GF-D8 (cell line): ENCODE measurements at regions not wholly inside any gene's neighbourhood (a gene's known extent, or its start where the extent isn't known, plus 50 kb on each side); places are given as distances from the start of the nearest gene placed in this dataset.
"Not testable (repeated sequence)": the region's sequence is repeated elsewhere in the genome, so short reads cannot be mapped to it uniquely, and the experiment has no call there.

Source experiments
- DNase-seq: peaks from one replicate; lab custom pipeline; 2025; lab: John Stamatoyannopoulos, UW

DNA sequence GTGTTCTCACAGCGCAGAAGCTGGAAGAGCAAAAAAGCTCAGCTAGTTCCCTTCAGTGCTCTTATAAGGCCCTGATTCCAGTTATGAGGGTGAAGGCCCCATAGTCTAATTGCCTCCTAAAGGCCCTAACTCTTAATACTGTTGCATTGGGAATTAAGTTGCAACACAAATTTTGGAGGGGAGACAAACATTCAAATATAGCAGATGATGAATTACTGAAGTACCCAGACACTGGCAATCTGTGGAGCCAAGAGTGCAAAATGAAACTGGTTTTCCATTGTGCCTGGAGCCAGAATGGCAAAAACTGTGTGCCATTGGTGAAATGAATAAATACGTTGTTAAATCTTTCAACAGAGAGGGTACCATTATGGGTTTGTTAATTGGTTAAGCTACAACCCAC is 356.0 kb downstream of the PPARGC1A start:
- no peak for DNase-seq

DNA sequence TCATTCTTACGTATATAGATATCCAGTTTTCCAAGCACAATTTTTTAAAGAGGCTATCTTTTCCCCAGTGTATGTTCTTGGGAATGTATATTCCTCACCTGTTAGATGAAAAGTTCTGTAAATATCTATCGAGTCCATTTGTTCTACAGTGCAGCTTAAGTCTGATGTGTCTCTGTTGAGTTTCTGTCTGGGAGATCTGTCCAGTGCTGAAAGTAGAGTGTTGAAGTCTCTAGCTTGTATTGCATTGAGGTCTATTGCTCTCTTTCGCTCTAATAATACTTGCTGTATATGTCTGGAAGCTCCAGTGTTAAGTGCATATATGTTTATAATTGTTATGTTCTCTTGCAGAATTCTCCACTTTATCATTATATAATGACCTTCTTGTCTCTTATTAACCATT is 373.1 kb downstream of the PPARGC1A start:
- DNase-seq, result no peak

DNA sequence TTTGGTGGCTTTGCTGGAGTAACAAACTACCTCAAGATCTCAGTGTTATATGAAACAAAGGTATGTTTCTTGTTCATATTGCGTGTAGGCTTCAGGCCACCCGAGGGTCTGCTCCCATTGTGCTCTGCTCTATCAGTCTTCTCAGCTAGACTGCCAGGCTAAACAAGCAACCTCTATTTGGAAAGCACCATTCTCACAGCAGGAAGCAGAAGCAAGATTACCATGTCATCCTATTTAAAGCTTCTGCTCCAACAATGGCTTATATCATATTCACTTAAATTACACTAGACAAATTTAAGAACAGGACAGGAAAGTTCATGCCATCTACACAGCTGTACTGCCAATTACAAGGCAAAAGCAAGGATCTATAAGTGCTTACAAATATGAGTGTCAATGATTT is 385.8 kb downstream of the PPARGC1A start:
- DNase-seq, result no peak

DNA sequence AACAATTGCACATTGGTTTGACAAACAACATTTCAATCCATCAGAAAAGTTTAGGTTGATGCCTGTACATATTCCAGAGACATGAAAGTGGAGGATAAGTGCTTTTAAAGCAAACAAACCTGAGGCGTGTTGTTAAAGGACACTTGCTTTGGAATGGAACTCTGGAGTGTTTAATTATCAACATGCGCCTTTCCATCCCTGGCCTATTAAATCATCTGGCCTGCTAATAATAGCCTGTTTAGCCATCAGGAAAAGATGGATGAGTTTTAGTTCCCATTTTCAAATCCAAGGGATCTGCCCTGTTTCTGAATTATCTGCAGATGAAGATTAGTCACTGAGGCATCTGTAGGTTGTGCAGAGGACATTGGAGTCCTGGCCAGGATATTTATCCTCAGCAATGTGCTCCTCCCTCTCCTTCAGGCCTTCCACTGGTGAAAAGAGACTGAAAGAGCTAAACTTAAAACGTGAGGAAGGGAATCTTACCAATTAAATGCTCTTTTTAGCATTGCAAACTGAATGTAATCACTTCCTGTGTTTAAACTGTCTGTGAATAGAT is 388.9 kb downstream of the PPARGC1A start:
- no peak for DNase-seq

DNA sequence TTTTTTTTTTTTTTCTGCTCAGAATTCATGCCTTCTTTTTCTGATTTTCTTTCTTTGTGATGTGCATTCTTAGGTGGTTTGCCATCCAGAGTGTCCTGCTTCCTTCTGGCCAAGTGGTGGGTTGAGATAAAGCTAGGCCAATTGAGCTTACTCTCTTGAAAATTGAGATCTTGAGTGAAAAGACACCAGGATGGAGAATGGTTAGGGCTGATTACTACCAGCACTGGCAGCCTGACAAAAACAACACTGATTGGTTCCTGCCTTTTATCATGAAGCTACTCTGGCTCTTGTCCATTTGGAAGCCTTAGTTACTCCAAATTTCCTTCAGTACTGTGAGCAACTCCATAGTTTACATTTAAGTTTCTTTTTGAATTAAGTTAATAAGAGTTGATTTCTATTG is 404.0 kb downstream of the PPARGC1A start:
- DNase-seq, result no peak

DNA sequence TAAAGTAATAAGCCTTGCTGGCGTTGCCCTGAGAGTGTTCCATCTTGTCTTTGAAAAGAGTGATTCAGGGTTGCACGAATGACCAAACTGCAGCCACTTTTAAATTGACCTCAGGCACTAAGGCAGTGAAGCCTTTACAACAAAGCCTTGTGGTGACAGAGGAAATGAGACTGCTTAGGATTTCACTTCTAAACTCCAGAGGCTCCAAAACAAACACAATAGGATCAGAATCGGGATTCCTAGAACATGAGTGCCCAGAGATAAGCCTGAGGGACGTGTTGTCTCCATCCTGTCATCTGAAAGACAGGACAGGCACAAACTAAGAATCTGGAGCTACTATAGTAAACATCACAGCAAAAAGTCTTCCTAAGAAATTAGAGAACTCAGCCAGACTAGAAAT is 405.2 kb downstream of the PPARGC1A start:
- no peak for DNase-seq

DNA sequence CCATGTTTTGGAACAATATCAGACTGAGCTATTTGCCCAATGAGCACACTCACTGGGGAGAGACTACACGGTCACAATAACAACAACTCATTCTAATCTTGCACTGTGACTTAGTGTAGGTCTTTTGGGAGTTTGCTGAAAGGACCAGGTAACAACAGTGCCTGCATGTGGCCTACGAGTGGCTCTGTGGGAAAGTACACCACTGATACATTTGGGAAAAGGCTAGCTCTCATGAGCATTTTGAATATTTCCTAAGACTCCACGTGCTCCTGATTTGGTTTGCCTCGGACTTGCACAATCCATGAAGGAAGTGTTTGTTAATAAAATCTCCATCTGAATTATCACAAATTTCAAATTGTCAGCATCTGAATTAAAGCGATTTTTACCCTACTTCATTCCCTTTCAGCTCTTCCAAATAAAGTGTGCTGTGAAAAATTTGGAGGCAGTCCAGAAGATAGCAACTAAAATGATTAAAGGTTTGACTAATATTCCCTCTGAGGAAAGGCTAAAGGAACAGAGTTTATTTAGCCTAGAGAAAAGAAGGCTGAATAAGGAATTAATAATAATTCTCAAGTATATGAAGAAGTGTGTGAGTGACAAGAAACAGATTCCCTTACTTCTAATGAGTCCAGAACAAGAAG is 406.4 kb downstream of the PPARGC1A start:
- DNase-seq, result no peak

DNA sequence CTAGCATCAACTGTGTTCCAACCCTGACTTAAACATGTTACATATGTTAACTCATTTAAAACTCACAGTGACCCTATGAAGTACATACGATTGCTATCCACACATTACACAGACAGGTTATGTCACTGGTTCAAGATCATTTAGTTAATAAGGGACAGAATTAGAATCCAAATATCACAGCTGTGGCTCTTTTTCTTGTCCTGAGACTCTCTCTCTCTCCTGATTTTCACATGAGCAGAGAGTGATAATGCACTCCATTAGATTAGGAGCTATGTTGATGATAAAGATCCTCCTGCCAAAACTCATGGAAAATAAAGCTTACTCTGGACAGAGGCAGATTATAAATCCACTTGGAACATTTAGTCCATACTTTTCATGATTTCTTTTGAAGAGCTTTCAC is 408.3 kb downstream of the PPARGC1A start:
- DNase-seq, result no peak

DNA sequence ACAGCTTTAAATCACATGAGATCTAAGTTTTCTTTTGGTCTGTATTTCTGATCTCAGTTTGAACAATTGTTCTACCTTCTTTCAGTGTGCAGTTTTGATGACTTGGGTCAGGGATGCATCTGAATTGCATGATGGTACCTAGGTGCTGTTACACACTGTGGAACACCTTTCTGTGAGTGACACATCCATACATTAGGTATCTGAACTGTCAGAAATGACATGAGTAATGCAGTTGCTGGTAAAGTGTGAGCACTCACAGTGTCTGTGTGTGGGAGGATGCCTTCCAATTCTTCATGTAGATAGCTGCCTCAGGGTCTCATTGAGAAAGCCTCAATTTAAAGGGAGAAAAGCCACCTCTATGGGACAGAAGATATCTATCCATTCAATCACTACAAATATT is 411.9 kb downstream of the PPARGC1A start:
- no peak for DNase-seq

DNA sequence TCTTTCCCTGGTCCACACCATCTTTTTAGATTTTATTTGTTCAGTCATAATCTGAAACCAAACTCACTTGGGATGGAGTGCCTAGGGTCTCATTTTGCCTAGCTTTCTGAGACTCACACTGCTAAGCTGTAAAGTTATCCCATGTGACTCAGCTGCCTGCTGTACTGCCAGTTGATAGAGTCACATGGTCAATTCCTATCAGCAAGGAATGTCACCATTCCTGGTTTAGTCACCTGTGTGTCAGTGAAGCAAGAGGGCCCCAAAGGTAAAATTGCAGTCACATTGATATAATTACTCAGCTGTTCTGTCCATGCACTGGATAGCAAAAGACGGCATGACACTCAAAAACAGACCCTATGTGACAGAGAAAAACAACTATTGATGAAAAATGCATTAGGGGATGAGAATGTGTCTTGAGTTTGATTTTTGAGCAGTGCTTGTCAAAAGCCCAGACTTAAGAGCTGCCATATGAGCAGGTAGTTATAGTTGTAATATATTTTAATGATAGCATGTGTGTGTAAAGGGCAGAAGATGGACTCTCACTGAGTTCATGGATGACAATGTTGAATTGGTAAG is 413.2 kb downstream of the PPARGC1A start:
- no peak for DNase-seq

DNA sequence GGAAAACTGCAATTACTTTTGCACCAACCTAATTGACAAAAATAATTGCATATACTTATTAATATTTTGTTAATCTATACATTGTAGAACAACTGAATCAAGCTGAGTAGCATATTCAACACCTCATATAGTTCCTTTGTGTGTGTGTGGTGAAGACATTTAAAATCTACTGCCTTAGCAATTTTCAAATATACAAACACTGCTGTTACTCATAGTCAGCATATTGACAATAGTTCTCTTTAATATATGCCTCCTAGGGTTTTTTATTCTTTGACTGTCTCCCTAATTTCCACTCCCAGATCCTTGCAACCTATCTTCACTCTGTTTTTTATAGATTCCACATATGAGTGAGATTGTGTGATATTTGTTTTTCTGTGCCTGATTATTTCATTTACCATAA is 426.8 kb downstream of the PPARGC1A start:
- DNase-seq, result no peak

DNA sequence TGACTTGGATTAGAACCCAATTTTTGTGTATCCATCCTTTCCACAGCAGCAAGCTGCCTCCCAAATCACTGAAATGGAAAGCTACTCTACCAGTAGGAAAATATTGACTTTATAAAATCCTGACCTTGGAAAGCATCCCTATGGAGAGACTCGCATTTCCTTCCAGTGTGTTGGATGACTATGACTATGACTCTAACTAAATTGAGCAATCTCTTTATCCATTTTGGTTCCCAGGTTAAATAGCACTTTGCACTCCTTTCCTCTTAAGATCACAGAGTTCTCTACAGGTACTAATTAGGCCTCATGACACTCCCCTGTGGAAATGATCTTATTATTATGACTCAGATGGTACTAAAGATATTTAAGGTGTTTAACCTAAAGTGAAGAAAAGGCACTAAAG is 431.8 kb downstream of the PPARGC1A start:
- DNase-seq, result no peak

DNA sequence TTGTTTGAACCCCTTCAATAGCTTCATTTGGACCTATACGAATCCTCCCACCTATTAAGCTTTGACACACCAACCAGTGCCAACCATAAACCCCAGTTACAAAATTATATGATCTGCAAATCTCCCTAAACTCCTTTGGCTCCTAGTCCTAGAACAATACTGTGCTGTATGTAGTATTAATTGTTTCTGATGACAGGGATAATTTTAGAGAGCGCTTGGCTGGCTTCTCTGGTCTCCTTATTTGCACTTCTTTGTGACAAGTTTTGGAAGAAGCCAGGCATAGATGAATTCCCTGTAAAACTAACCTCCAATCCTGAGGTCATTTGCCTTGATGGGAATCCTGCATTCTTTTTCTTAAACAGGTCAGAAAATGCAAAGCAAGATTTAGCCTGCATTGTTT is 433.0 kb downstream of the PPARGC1A start:
- DNase-seq, result no peak

DNA sequence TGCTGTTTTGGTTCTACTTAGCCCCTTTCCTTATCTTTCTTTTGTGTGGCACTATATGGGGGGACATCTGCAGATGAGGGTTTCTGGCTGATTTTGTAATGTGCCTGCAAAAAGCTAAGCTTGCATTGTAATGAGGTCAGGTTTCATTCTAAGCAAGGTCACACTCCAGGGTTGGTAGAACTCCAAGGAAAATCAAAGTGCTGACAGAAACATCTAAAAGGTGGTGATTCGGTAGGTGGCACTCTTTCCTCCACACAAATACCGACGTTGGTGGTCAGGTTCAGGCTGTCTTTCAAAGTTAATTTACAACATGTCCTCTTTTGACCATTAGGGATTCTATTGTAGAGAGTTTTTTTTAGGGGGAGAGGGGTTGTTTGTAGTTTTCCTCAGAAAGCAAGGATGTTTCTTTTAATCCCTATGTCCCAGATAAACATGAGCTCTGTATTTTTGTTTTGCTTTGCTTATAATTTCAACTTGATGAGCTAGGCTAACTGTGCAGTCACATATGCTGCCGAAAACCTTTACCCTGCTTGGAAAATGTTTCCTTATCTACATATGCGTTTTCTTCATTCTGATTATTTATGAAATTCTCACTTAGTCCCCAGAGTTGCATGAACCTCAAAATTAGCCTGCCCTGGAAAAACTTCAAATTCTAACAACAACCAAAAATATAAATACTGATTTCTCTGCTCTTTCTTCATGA is 434.2 kb downstream of the PPARGC1A start:
- DNase-seq, result no peak

DNA sequence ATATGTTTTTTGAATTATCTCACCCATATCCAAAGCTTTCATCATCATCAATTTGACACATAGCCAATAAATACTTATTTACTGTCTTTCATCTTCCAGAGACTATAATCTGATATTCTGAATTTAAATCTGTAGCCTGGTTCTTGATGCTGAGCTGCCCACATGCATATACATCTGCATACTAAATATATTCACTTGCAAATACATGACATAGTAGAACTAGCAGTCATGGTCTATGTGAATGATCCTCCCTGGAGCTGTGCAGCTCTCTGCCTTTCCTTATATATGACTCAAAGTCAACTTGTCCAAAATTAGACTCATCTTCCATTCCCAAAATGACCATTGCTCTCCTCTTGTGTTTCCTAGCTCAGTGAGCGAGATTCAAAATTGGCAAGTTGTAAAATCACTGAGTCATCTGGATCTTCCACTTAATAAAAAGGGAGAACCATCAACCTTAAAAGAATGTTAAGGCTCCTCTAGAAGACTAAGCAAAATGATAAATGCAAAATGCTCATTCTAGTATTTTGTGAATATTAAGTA is 448.2 kb downstream of the PPARGC1A start:
- DNase-seq, result no peak

DNA sequence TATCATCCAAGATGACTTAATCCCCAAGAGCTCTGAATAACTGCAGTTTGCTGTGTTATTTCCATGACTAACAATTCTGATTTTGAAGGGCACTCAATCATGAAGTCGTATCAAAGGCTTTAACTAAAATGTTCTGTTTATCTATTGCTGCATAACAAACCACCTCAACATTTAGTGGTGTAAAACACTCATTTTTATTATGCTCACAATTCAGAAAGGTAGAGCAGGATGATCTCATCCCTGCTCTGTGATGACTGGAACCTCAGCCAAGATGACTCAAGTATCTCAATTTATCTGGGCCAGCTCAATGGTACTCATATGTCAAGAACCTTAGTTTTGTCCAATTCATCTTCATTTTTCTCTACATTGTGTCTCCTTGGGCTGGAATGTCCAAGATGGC is 451.1 kb downstream of the PPARGC1A start:
- DNase-seq, result no peak

DNA sequence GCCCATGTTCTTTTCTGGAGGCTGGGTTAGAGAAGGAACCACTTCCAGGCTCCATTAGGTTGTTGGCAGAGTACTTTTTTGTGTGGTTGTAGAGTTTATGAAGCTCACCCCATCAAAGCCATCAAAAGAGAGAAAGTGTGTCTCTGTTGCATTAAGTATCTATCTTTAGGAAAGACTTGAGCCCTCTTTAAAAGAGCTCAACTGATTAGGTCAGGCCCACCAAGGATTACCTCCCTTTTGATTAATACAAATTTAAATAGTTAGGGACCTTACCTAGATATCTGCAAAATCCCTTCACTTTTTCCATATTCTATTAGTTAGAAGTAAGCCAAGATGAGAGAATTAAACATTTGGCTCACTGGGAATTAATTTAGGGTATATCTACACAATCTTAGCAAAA is 460.4 kb downstream of the PPARGC1A start:
- DNase-seq, result no peak

DNA sequence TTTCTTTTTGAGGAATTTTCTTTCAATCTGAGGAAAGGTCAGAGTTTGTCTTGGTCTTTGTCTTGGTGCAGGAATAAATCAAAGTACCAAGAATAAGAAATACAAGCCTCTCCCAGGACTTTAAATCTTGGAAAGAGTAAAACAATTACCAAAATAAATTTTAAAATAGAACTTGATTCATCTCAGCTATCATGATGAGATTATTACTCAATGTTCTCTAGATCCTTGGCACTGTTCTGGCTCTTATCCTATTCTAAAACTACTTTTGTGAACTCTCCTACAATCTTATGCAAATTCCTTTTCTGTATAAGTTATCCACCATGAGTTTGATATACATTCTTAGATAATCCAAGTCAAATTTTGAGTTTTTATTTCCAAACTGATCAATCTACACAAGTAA is 464.3 kb downstream of the PPARGC1A start:
- no peak for DNase-seq

DNA sequence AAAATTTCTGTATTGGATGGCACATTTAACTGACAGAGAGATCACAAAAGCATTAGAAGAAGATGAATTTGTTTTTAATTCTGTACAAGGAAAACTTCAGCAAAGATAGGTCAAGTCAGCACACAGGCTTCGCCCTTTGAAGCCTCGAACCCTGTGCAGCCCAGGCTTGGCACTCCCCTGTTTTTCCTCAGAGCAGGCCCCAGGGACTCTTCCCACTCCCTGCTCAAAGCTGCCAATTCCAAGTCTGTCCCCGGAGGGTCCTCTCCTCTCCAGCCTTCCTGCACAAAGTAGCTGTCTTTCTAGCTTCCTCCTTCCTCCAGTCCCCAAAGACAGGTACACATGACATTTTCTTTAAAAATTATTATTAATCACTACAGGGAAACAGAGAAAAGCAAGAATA is 466.3 kb downstream of the PPARGC1A start:
- no peak for DNase-seq

DNA sequence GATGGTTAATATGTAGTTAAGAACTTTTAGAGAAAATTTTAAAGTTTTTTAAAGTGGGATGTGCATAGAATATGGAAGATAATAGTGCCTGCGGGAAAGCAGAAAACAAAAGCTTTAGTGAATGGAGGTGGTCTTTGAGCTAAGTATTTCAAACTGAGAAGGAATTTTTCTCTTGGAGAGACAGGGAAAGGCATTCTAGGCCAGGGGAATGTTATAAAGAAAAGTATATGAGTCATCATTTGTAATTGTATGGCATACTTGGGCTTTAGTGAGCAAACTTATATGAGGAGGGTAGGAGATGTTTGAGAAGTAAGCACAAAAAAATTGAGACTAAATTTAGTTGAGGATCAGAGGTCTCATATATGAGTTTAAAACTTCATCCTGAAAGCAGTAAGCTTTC is 467.0 kb downstream of the PPARGC1A start:
- no peak for DNase-seq

DNA sequence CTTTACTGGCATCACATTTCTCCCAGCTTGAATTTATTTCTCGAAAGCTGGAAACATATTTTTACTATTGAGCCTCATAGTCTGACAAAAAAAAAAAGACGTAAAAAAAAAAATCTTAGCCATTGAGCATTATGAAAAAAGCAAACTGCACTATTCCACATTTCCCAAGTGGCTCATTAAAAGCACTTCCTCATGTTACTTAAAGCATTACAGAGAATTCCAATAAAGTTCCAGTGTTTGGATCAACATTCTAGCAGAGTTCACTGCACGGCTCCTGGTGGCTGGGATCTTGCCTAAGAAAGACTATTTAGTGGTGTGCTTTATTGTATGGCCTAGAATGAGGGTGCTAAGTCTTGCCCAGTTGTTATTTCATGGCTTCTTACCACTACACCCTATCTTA is 476.2 kb downstream of the PPARGC1A start:
- no peak for DNase-seq

DNA sequence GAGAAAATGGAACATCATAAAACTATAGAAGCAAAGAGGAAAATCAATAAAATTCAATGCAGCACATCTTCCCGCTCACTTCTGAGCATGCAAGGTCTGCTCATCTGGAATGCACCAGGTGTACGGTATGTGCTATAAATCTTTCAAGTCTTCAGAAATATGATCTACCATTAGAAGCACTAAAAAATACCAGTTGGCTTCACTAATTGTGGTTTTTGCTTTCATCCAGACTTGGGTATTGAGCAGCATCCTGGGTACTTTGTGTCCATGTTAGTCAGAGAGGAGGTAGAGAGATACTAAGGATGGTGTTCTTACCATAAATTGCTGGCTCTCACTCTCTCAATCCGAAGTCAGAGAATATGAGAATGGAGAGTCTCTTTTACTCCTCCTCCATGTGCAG is 477.1 kb downstream of the PPARGC1A start:
- DNase-seq, result no peak

DNA sequence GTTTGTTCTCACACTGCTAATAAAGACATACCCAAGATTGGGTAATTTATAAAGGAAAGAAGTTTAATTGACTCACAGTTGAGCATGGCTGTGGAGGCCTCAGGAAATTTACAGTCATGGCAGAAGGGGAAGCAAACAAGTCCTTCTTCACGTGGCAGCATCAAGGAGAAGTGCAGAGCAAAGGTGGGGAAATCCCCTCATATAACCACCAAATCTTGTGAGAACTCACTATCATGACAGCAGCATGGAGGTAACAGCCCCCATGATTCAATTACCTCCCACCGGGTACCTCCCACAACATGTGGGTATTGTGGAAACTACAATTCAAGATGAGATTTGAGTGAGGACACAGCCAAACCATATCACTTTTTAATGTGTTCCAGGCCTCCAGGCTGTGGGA is 480.9 kb downstream of the PPARGC1A start:
- not testable (repeated sequence) for DNase-seq
